ENCODE measurements at regions not wholly inside any gene's neighbourhood (a gene's known extent, or its start where the extent isn't known, plus 50 kb on each side); places are given as distances from the start of the nearest gene placed in this dataset.
A peak's percentile ranks its signal among the peaks of the same experiment; 100 is the strongest.

DNA sequence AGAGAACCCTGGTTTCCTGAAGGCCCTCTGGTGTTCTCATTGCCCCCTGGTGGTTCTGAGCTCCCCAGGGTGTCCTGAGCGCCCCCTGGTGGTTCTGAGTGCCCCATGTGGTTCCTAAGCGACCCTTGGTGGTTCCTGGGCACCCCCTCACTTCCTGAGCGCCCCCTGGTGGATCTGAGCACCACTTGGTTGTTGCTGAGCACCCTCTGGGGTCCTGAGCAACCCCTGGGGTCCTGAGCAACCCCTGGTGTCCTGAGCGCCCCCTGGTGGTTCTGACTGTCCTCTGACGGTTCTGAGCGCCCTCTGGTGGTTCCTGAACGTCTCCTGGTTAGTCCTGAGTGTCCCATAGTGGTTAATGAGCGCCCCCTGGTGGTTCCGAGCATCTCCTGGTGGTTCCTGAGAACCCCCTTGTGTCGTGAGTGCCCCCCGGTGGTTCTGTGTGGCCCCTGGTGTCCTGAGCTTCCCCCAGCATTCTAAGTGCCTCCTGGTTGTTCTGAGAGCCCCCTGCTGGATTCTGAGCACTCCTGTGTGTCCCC, 568.3 kb downstream of the TMEM121 start:
- TF ChIP-seq POLR2A (IDR thresholded peaks at IDR 0.05): no peak
- TF ChIP-seq, protein P1, sequence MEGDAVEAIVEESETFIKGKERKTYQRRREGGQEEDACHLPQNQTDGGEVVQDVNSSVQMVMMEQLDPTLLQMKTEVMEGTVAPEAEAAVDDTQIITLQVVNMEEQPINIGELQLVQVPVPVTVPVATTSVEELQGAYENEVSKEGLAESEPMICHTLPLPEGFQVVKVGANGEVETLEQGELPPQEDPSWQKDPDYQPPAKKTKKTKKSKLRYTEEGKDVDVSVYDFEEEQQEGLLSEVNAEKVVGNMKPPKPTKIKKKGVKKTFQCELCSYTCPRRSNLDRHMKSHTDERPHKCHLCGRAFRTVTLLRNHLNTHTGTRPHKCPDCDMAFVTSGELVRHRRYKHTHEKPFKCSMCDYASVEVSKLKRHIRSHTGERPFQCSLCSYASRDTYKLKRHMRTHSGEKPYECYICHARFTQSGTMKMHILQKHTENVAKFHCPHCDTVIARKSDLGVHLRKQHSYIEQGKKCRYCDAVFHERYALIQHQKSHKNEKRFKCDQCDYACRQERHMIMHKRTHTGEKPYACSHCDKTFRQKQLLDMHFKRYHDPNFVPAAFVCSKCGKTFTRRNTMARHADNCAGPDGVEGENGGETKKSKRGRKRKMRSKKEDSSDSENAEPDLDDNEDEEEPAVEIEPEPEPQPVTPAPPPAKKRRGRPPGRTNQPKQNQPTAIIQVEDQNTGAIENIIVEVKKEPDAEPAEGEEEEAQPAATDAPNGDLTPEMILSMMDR (IDR thresholded peaks at IDR 0.05): peak in 3 of 6 experiments; percentile 13 to 43 (median 27)
